Stimulated activated CD4-positive, alpha-beta T cell treated with anti-CD3 and anti-CD28 coated beads, Interleukin-4, amount 100 ng/mL, for 48 hours (primary cell): ENCODE measurements at regions not wholly inside any gene's neighbourhood (a gene's known extent, or its start where the extent isn't known, plus 50 kb on each side); places are given as distances from the start of the nearest gene placed in this dataset.

Experiments
- DNase-seq, 2 donors: peaks; one replicate each; pipeline ENCODE4 v3.0.0-alpha.2; 2020; ENCODE audit warnings: low read depth in 2 of 2

GRCh38 chr3:152097770-152098169 lies 171.0 kb upstream of the MBNL1 start:
- DNase-seq = no peak

DNA sequence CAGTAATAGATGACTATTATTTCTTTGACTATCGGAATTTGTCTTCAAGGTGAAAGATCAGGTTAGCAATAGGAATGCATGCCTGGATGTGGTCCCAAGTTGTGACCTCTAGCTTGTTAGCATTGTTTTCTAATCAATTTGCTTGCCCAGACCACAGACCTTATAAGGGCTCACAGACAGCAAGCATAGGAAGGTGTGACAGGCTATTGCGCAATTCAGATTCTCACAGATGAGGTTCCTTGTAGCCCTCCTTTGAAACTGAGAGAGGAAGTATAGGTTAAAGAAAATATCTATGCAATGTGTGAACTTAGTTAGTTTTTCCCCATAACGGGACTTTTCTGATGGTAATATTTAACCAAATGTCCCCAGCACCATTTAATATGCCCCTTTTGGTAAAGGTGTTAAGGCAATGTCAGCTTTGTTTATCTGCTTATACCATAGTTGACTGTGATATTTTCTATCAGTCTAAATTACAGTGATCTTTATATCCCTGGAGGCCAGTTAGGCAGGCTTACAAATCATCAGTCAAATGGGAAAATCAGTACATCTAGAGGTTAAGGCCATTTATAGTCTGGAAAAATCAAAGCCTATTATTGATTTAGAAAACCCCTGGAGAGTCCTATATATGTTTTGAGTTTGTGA lies 168.1 kb upstream of the MBNL1 start:
- no peak for DNase-seq

DNA sequence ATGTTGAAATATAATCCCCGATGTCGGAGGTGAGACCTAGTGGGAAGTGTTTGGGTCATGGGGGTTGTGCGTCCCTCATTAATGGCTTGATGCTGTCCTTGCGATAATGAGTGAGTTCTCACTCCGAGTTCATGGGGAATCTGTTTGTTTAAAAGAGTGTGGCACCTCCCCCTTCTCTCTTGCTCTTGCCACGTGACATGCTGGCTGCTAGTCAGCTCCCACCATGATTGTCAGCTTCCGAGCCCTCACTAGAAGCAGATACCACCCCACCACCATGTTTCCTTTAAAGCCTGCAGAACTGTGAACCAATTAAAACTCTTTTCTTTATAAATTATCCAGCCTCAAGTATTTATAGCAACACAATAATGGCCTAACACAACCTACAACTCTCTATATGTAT lies 166.3 kb upstream of the MBNL1 start:
- DNase-seq = no peak

GRCh38 chr3:152103257-152103656 lies 165.5 kb upstream of the MBNL1 start:
- no peak for DNase-seq

DNA sequence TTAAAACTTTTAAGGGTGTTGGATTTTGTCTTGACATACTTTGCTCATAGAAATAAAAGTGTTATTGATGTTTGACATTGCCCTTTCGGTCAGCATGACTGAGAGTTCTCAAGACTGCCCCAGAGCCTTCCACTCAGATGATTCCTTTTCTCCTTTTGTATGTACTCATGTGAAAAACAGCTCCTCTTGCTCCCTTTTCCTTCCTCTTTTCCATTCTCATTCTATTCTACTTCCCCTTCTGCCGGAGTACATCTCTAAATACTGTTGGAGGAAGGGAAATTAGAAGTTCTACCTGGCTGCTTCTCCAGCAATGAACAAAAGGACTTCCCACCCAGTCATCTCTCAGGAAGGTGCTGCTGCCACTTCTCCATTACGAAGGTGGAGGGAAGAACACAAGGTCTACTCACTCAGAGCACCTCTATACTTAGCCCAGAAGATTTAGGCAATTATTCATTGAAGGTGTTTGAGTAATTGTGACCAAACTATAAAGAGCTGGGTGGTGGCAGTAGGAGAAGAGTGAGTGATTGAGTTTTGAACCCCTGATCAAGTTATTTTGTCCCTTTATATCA lies 163.8 kb upstream of the MBNL1 start:
- DNase-seq = no peak

- no peak for DNase-seq
Observed at GRCh38 chr3:152105446-152105845, 163.3 kb upstream of the MBNL1 start.

DNA sequence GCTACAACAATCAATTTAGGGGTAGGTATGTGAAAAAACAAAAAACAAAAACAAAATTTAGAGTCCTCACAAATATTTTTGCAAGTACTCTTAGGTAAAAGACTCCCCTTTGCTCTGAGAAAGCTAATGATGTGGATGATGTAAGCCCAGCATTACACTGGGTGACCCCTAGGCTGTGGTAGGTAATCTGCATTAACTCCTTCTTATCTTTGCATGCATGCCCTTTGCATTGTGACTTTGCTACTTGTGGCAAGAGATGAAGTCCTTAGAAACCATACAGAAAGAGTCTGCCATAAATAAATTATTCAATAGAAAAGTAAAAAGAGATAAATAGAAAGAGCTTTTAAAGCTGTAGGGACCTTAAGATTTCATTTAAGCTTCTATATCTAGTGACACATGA lies 159.7 kb upstream of the MBNL1 start:
- no peak for DNase-seq

GRCh38 chr3:152113413-152113812 lies 155.3 kb upstream of the MBNL1 start:
- no peak for DNase-seq

DNA sequence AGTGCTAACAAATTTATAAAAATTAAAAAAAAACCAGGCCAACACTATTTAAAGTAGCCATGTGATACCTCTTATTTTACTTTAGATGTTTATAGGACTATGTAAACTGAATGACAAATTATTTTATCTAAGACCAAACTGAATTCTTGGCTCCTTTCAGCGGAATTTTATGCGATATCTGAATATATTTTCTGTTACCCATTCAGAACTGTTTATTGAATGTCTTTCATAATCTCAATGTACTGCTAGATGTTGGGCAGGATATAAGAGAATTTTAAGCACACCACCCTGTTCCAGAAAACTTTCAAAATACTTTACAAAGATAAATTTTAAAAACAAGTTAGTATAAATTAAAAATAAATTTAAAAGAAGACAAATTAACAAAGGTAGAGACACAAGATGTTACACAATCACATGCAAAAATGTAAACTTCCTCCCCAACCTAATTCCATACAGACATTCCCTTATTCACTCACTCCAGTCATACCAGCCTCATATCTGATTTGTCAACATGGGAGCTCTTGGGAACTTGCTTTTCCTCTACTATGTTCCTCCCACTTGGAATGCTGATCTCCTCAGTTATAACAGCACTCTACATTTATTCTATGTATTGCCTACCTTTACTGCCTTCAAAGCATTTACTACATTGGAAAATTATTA lies 154.6 kb upstream of the MBNL1 start:
- DNase-seq = no peak

- DNase-seq = no peak
Observed at GRCh38 chr3:152120601-152121269, 148.0 kb upstream of the MBNL1 start.

DNA sequence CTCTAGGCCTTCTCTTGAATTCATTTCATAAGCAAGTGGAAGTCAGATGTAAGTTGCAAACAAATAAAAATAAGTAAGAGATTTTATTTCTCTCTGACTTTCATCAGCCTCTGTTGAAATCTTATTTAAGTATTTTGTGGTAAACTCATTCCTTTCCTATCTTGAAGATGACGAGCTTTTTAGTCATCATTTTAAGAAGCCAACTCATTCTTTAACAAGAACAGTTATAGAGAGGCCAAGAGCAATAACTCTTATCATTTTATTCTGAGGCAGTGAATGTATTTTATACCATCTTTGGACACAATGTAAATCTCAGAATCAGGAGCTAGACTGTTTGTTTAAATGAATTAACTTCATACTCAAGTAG lies 147.5 kb upstream of the MBNL1 start:
- no peak for DNase-seq

GRCh38 chr3:152122851-152123250 lies 145.9 kb upstream of the MBNL1 start:
- DNase-seq = no peak

DNA sequence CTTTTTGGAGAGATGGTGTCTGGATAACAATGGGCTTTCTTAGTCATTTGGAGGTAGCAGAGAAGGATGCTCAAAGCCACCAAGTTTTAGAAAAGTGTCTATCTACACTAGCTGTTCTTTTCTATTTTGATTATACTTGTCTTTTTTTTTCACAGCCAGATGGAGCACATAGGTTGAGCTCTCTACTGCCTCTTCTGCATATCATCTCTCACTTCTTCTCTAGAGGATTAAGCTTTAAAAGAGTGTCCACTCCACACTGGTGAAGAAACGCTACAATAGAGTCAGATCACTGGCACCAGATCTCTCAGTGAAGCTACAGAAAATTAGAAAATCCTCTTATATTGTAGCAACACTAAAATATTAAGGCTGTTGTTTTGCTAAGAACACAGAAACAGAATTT lies 145.3 kb upstream of the MBNL1 start:
- no peak for DNase-seq

- DNase-seq = no peak
Observed at GRCh38 chr3:152126260-152126659, 142.5 kb upstream of the MBNL1 start.

DNA sequence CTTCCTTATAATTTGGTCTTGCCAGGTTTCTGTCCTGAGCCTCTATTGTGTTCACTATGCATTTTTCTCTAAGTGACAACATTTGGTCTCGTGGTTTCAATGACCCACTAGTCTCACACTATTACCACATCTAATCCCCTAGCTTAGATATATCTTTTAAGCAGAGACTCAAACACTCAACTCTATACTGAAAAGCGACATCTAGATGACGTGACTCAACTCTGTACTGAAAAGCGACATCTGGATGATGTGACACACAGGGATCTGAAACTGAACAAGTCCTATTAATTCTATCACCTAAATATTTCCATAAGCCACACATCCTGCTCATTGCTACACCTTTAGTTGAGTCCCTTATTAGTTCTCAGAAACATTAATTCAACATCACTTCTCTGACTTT lies 141.7 kb upstream of the MBNL1 start:
- peak in 1 of 2 donors; percentile 8 for DNase-seq

- no peak for DNase-seq
Observed at GRCh38 chr3:152128356-152128755, 140.4 kb upstream of the MBNL1 start.

GRCh38 chr3:152139651-152140050 lies 129.1 kb upstream of the MBNL1 start:
- no peak for DNase-seq

DNA sequence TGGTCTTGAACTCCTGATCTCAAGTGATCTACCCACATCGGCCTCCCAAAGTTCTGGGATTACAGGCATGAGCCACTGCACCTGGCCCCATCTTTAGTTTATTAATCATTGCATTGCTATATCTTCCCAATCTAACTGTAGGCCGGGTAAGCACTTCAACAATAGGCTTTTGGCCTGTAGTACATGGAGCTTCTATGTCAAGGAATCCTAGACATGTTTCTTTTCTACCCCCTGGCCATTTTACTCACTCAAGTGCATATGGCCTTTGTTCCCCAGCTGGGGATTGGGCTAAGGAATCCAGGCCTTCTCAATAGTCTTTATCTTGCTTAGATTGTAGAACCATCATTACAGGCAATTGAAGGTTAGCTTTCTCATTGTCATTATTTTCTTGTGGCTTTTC lies 122.3 kb upstream of the MBNL1 start:
- no peak for DNase-seq

- DNase-seq = no peak
Observed at GRCh38 chr3:152147748-152148147, 121.0 kb upstream of the MBNL1 start.

GRCh38 chr3:152148579-152148978 lies 120.2 kb upstream of the MBNL1 start:
- no peak for DNase-seq

DNA sequence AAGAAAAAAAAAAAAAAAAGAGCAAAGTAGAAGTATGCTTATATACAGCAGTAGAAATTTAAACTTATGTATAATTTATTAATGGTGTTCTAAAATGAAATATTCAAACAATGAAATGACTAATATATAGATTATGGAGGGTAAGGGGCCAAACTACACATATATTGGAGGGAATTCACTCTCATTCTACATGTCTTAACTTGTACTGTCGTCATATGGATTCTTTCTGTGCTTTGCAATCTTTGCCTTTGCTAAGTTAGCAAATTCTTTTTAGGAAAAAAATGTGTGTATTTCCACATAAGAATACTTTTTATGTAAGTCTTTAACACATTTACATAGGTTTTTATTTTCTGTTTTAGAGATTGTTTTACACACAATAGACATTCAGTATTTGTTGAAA lies 118.9 kb upstream of the MBNL1 start:
- no peak for DNase-seq

DNA sequence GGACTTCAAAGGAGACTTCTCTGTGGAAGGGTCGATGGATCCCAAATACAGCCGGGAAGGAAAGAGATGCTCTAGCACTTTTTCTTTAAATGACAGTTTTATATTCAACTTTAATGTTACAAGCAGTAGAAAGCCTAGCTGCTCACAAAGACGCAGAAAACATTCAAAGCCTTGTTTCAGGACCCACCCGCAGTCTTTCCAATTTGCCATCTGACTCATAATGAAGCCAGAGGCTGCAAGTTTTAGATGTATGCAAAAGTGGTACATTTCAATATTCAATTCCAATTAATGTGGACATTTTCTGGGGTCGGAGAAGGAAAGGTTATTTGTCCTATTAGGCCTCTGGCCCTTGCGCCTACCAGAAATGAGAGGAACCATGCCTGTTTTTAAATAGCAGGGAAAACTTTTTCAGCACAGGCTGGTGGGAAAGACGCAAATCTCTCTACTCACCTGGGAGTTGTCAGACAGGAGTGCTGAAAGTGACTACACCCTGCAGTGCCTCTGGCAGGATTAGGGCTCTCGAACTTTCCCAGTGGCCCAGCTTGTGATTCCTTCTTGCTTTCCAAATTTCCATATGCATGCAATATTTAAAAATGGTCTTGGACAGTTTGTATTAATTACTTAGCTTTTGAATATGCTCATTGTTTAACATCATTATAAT lies 117.4 kb upstream of the MBNL1 start:
- no peak for DNase-seq
